ENCODE measurements at regions not wholly inside any gene's neighbourhood (a gene's known extent, or its start where the extent isn't known, plus 50 kb on each side); places are given as distances from the start of the nearest gene placed in this dataset.

- Histone ChIP-seq H3K4me3 (no peak overlapping the region), H3K9me3 (no peaks in the 10 kb centered on the region), H3K27ac (no peak overlapping the region), H3K4me1 (no peaks in the 10 kb centered on the region), H3K36me3 (no peaks in the 10 kb centered on the region), H3K27me3 (no peaks in the 10 kb centered on the region)
- TF ChIP-seq, protein P1, sequence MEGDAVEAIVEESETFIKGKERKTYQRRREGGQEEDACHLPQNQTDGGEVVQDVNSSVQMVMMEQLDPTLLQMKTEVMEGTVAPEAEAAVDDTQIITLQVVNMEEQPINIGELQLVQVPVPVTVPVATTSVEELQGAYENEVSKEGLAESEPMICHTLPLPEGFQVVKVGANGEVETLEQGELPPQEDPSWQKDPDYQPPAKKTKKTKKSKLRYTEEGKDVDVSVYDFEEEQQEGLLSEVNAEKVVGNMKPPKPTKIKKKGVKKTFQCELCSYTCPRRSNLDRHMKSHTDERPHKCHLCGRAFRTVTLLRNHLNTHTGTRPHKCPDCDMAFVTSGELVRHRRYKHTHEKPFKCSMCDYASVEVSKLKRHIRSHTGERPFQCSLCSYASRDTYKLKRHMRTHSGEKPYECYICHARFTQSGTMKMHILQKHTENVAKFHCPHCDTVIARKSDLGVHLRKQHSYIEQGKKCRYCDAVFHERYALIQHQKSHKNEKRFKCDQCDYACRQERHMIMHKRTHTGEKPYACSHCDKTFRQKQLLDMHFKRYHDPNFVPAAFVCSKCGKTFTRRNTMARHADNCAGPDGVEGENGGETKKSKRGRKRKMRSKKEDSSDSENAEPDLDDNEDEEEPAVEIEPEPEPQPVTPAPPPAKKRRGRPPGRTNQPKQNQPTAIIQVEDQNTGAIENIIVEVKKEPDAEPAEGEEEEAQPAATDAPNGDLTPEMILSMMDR (IDR thresholded peaks at IDR 0.05), result no peak
- TF ChIP-seq POLR2A (IDR thresholded peaks at IDR 0.05), result no peak
- ATAC-seq, result no peak
- DNase-seq, result no peak
- intact Hi-C loops (cut with DNase I), result no loop called here
- 25% methylated on average over 2 of the region's 2 CpGs for WGBS (ENCODE audit: insufficient coverage, low coverage, low lambda C conversion rate, missing lambda C conversion rate)
These were observed 203.7 kb downstream of the OTOR start for GRCh38 chr20:16951876-16952275.

DNA sequence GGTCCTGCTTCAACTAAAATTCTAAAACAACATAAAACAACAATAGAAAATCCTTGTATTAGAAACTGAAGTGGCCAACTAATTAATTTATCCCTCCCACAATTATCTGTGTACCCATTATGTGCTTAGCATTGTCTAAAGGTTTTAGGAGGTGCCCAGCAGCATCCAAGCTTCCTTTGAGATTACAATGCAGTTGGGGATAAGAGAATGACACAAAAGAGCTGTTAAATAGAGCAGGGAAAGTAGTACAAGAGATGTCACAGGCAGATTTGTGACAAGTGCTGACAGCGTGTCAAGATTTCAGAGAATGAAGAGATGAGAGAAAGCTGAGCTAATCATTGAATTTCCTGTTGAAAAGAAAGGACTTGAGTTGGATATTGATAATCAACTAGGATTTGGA, 204.8 kb downstream of the OTOR start:
- DNase-seq (no peak), ATAC-seq (no peak)
- WGBS (ENCODE audit: insufficient coverage, low coverage, low lambda C conversion rate, missing lambda C conversion rate), result 22% methylated on average over 1 of the region's 1 CpG
- TF ChIP-seq, protein P1 (IDR thresholded peaks at IDR 0.05), result no peak
- TF ChIP-seq POLR2A (IDR thresholded peaks at IDR 0.05), result no peak
- intact Hi-C loops (cut with DNase I), result no loop called here
- no peaks in the 10 kb centered on the region for H3K9me3 ChIP-seq
- H3K36me3 ChIP-seq, result no peaks in the 10 kb centered on the region
- no peak overlapping the region for H3K4me3 ChIP-seq
- H3K27me3 ChIP-seq, result no peaks in the 10 kb centered on the region
- H3K27ac ChIP-seq, result no peak overlapping the region
- no peaks in the 10 kb centered on the region for H3K4me1 ChIP-seq

- Histone ChIP-seq H3K27me3 (no peaks in the 10 kb centered on the region), H3K4me1 (no peaks in the 10 kb centered on the region), H3K27ac (no peak overlapping the region), H3K4me3 (no peak overlapping the region), H3K9me3 (no peaks in the 10 kb centered on the region), H3K36me3 (no peaks in the 10 kb centered on the region)
- WGBS (ENCODE audit: insufficient coverage, low coverage, low lambda C conversion rate, missing lambda C conversion rate), result 29% methylated on average over 3 of the region's 4 CpGs
- ATAC-seq (no peak), DNase-seq (no peak)
- intact Hi-C loops (cut with DNase I), result no loop called here
- TF ChIP-seq, protein P1 (IDR thresholded peaks at IDR 0.05), result no peak
- TF ChIP-seq POLR2A (IDR thresholded peaks at IDR 0.05), result no peak
These were observed 205.7 kb downstream of the OTOR start for GRCh38 chr20:16953858-16954257.

- intact Hi-C loops (cut with DNase I), result no loop called here
- no peaks in the 10 kb centered on the region for H3K27me3 ChIP-seq
- H3K27ac ChIP-seq, result no peak overlapping the region
- no peak for ATAC-seq
- no peaks in the 10 kb centered on the region for H3K36me3 ChIP-seq
- DNase-seq, result no peak
- H3K4me3 ChIP-seq, result no peak overlapping the region
- 65% methylated on average over 3 of the region's 3 CpGs for WGBS (ENCODE audit: insufficient coverage, low coverage, low lambda C conversion rate, missing lambda C conversion rate)
- no peaks in the 10 kb centered on the region for H3K9me3 ChIP-seq
- TF ChIP-seq, protein P1 (IDR thresholded peaks at IDR 0.05), result no peak
- TF ChIP-seq POLR2A (IDR thresholded peaks at IDR 0.05), result no peak
- H3K4me1 ChIP-seq, result no peaks in the 10 kb centered on the region
These were observed 207.3 kb downstream of the OTOR start for GRCh38 chr20:16955462-16955861.

DNA sequence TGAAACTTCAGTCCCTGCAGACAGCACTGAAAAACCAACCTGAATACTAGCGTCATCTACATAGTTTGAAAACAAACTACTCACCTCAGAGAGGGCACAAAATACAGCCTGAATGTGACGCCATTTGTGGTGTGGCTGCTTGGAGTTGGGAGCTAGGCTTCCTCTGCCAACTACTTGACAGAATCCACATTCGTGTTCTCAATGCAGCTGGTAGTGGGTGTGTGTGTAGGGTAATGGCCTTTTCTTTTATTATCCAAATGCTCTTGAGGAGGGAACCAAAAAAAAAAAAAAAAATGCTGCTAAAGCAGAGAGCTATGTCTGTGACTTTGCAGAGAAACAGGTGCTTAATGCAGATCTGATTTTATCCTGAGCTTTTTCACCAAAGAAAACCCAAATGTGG, 207.8 kb downstream of the OTOR start:
- Histone ChIP-seq H3K9me3 (no peaks in the 10 kb centered on the region), H3K27ac (no peak overlapping the region), H3K36me3 (no peaks in the 10 kb centered on the region), H3K4me1 (no peaks in the 10 kb centered on the region), H3K27me3 (no peaks in the 10 kb centered on the region), H3K4me3 (no peak overlapping the region)
- TF ChIP-seq, protein P1 (IDR thresholded peaks at IDR 0.05), result no peak
- TF ChIP-seq POLR2A (IDR thresholded peaks at IDR 0.05), result no peak
- ATAC-seq (no peak), DNase-seq (no peak)
- 38% methylated on average over 3 of the region's 3 CpGs for WGBS (ENCODE audit: insufficient coverage, low coverage, low lambda C conversion rate, missing lambda C conversion rate)
- intact Hi-C loops (cut with DNase I), result no loop called here
